ENCODE measurements at regions not wholly inside any gene's neighbourhood (a gene's known extent, or its start where the extent isn't known, plus 50 kb on each side); places are given as distances from the start of the nearest gene placed in this dataset.

DNA sequence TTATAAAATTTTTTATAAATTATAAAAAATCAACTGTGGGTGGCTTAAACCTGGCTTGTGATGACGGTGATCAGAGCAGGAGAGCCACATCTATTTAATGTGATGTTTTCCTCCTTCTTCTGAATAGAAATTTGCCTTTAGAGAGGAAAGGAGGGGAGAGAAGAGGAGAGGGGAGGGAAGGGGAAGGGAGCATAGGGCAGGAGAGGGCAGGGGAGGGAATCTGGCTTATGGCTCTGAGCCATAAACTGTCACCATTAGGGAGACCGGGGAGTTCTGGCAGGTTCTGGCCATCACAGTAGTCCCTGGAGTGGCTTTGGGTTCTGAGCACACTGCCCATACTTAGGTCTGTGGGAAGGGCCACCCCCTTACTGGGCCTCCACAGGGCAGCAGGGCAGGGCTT, 167.8 kb downstream of the ENGASE start:
- DNase-seq = no peak

DNA sequence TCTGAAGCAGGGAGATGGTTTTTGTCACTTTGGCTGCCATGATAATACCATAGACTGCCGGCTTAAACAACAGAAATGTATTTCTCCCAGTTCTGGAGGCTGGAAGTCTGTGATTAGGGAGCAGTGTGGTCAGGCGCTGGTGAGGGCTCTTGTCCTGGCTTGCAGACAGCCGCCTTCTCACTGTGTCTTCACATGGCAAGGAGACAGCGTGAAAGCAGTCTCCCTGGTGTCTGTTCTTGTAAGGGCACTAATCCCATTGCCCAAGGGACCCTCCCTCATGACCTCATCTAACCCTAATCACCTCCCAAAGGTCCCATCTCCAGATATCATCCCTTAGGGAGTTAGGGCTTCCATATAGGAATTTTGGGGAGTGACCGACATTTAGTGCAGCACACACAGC, 167.0 kb downstream of the ENGASE start:
- no peak for DNase-seq

DNA sequence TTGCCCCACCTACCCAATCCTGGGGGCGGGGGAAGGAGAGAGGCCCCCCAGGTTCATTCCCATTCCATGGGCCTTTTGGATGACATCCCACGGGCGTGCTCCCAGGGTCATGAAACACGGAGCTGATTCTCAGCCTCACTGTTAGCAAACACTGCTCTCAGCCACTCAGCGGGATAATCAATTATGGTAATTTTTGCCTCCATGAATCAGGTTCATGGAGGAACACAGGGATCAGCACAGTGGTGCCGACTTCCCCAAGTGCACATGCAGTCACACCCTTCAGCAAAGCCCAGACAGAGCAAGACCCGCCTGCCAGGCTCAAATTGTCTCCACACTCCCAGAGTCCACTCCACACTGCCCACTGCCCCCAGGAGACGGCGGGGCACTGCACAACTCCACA, 164.6 kb downstream of the ENGASE start:
- DNase-seq = no peak

DNA sequence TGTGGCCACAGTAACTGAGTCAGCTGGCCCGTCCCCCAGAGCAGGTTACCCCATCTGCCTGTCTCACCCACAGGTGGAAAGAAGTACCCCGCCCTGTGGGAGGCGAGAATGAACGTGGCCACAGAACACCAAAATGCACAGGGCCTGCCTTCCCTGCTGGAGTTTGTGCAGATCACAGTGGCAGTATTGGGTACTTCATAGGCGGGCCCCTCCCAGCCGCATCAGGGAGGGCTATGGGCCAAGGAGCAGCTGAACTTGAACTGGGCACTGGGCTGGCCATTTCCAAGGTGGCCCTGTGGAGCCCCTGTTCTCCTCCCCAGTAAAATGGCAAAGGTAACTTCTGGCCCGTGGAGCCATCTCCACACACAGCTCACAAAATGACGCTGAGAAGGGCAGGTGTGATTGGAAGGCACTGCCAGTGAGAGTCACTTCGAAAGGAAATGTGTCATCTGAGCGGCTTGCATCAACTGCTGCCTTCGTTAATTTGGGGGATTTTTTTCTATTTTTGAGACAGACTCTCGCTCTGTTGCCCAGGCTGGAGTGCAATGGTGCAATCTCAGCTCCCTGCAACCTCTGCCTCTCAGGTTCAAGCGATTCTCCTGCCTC, 162.9 kb downstream of the ENGASE start:
- no peak for DNase-seq

DNA sequence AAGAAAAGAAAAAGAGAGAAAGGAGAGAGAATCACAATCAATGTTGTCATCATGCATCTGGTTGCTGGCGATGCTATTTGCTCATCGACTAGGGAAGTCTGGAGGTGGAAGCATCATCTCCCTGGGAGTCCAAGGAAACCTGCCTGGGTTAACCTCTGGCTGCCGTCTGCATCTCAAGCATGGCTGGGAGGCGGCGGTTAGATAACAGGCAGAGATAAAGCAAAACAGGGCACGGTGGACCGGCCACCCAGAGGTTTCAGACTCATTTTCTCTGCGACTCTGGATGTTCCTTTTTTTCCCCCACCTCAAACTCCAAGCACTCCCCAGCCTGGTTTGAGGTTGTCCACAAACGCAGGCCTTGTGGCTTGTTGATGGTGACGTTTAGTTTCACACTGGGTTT, 161.2 kb downstream of the ENGASE start:
- no peak for DNase-seq

DNA sequence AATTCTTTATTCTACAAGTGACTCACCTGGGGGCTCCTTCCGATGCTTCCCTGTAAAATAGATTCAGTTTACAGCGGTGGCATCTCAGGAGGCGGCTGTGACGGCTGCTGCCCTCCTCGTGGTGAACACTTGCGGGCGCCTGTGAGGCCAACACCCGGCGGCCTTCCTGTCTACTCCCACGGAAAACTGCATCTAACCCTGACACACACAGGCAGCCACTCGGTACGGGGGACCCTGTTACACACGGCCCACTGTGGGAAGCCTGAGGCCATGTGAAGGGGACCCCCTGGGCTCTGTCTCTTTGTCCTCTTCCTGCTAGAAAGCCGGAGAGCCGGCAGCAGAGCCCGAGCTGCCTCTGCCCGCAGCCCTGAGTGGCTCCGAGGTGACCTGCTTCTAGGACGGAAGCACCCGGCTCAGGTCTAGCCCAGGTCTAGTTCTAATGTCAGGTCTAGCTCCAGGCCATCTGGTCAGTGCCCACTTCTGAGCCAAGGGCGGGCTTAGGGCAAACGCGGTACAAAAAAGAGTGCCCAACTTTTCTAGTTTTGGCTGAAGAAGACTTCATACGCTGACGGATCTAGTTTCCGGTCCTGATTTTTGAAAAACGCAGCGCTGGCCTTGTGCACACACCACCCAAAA, 159.4 kb downstream of the ENGASE start:
- no peak for DNase-seq

DNA sequence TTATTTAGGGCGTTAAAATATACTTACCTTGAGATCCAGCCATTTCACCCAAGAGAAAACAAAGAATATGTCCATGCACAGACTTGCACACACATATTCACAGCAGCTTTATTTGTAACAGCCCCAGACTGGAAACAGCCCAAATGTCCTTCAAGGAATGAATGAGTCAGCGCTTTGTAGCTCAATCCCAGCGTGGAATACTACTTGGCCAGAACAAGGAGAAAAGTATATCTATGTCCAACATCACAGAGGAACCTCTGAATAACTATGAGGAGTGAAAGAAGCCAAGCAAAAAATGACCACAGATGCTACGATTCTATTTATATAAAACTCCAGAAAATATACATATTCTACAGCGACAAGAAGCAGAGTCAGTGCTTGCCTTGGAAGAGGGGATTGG, 158.3 kb downstream of the ENGASE start:
- no peak for DNase-seq

DNA sequence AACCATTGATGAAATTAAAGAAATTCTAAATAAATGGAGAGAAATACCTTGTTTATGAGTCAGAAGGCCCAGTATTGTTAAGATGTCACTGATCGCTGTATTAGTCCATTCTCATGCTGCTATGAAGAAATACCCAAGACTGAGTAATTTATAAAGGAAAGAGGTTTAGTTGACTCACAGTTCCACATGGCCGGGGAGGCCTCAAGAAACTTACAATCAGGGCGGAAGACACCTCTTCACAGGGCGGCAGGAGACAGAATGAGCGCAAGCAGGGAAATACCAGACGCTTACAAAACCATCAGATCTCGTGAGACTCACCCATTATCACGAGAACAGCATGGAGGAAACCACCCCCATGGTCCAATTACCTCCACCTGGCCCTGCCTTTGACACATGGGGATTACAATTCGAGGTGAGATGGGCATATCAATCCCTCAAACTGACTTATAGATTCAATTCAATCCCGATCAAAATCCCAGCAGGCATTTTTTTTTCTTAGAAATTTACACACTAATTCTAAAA, 157.2 kb downstream of the ENGASE start:
- DNase-seq = no peak

DNA sequence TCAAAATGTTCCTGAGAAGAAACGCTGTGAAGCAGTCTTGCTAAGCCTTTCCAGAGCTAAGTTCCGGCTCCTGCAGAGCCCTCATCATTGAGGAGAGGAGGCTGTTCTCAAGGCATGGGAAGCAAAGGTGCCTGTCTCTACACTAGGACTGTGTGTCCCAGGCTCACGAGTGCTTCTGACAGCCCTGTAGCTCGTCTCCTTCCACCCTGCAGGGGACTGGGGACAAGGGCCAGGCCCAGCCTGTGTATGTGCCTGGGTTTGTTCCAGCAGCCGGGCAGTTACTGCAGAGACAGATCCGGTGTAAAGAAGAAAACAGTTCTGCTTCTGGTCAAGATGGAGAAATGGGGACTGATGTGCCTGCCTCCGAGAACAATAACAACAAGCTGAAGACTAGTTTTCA, 156.0 kb downstream of the ENGASE start:
- DNase-seq = no peak

DNA sequence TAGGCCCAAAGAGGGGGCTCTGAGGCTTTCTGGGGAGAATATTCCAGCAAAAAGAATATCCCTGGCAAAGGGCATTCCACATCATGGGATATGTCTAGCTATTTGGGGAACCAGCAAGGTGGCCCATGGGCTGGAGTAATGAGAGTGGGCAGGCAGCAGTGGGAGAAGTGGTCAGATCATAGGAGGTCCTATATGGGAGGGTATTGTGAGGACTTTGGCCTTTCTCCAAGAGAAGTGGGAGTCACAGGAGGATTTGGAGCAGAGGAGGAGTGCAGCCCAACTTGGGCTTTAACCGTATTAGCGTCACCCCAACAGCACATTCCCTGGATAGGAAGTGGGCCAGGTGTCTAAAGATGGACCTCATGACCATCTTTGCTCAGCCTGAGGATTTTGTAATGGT, 151.4 kb downstream of the ENGASE start:
- no peak for DNase-seq

DNA sequence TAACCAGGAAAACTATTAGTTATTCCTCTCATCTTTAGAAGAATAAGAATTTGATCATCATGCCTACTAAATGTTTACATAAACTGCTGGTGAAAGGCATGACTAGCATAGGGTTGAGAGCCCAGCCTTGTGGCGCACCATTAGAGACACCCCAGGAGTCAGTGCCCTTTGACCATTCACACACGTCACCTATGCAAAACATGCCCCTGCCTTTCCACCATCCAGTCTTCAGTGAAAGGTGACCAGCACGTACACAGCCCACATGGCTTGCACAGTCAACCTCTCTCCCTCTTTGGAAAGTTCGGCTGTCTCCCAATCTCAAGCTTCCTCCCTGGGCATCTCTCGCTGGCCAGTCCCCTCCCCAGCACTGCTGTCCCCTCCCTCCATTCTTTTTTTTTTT, 150.3 kb downstream of the ENGASE start:
- DNase-seq = no peak

DNA sequence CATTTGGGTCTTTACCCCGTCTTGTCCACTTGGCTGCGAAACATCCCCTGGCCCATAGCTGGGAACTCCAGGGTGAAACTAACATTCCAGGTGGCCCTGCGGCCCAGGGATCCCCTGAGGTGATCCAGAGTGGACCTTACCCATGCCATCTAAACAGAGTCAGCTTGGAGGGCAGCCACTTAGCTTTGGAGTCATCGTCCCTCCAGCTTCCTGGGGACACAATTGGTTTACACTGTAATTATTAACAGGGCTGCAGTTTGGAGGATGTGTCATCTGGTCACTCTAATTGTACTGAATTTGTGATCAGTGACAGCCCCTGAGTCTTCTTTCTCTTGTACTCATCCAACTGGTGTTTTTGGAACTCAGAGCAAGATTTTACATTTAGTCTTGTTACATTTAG, 149.9 kb downstream of the ENGASE start:
- no peak for DNase-seq

DNA sequence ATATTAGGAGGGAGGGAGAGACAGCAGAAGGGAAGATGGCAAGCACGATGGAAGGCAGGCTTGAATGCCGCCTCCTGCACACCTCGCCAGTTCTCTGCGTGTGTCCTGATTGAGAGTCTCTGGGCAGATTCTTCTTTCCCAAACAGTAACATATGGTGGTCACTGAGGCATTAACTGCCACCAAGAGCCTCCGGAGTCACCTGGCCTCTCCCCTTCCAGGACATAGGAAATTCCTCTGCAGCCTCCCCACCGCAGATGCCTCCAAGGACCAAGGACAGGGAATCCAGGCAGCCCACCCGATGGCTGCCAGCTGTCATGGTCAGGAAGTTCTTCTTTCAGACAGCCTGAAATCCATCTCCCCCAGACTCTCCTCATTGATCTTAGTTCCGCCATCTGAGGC, 149.3 kb downstream of the ENGASE start:
- DNase-seq = no peak

DNA sequence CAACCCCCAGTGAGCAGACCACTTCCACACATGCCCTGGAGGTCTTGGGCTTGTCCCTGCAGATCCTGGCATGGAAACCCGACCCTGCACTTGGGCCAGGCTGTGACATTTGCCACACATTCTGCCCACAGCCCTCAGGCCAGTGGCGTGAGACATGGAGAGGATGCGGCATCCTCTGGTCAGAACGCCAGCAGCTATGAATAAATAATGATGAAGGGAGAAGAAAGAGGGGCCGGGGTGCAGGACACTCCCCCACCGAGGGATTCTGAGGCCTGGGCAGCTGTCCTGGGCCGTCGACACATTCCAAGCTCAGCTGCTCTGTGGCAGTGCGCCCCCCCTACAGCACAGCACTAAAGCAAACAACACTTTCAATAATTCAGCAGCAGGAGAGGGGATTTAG, 148.8 kb downstream of the ENGASE start:
- no peak for DNase-seq

DNA sequence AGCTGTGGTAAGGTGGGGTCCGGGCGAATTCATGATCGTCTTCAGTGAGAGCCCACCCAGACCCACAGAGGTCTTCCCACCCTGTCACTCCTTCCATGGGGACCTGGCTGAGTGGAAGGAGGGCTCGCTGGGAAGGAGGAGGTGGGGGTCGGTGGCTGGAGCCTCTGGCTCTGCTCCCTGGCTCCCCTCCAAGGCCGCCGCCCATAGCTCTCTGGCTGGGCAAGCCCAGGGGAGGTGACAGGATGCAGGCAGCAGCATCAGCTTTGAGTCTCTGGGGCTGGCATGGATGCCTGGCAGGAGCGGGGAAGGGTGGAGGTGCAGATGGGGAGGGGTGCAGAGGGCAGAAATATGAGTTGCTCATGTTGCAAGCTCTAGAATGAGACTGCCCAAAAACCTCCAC, 147.0 kb downstream of the ENGASE start:
- DNase-seq = no peak

DNA sequence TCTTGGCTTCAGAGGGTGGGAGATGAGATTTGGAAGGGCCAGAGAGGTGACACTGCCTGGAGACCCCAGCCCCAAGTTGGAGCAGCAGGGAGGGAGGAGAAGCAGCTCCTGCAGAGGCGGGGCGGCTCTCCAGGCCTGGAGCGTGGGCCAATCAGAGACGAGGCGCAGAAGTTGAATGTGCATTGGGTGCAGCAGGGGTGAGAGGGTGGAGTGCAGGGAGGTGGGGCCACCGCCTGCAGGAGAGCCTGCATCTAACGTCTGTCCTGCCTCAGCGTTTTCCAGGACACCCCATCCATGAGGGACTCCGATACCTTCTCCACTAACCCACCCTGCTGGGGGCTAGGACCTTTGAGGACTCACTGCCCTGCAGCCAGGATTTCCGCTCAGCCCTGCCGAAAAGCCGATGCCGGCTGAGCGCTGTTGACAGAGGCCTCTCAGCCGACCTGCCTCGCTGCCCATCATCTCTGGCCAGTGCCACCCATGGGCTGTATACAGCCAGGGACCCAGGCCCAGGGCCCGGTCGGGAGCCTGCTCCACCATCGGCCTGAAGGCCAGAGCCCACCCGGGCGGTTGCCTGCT, 146.2 kb downstream of the ENGASE start:
- DNase-seq = no peak

DNA sequence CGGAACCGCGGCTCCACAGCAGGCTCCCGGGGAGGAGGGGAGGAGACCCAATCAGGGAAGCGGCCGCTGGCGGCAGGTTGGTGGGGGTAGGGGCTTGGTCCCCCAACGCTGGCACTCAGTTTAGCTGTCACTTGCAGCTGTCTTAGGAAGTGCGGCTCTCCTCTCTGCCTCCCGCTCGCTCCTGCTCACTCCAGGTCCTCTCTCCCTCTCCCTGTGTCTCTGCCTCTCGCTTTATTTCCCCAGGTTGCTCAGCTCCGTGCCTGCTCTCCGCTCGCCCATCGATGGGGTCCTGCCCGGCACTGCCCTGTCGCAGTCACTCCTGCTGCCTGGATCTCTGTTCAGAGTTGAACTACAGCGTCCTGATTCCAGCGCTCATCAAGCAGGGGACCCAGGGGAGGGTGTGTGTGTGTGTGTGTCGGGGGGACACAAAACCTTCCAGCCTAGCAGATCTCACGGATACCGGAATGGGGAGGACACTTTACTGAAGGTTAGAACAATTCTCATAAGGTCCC, 145.6 kb downstream of the ENGASE start:
- no peak for DNase-seq

DNA sequence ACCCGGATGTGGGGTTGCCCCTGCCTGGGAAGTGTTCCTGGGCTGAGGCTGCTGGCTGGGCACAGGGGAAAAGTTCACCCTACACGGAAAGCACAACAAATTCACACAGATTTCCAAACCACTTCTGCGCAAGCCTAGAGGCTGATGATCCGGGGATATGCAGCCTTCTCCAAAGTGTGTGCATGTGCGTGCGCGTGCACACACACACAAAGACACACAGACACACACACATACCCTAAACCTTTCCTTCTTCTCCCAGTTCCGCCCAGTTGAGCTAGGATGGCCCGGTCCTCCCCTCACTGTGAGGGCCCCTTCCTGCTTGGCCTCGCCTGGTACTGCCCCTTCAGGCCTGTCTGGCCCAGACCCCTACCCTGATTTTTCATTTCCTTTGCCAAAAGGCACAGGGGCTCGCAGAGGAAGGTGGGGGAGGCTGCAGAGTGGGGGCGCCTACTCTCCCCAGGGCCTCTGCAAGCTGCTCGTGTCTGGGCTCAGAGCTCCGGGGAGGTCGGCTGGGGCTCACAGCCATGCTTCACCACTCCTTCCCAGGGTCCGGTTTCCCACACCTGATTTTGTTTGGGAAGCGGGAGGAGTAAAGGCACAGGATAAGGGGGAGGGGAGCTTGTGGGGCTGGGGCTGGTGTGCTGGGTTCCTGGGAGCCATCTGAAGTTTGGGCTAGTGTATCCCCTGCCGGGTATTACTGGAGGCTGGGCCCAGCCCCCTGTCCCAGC, 144.7 kb downstream of the ENGASE start:
- DNase-seq = no peak

DNA sequence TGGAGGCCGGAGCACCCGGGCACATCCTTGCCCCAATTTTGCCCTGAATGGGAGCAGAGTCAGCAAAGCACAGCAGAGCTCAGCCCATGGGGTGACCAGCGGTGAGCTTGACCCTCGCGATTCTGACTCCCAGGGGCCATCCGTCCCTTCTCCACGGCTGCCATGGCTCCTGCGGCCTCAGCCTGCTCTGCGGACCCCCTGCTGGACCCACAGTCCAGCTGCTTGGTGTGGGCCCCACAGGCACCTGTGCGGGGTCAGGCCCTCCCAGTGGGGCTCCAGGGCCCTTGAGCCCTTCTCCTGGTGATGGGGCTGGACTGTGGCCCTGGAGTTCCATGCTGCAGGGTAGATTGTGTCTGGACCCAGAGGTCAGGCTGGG, 144.2 kb downstream of the ENGASE start:
- no peak for DNase-seq

DNA sequence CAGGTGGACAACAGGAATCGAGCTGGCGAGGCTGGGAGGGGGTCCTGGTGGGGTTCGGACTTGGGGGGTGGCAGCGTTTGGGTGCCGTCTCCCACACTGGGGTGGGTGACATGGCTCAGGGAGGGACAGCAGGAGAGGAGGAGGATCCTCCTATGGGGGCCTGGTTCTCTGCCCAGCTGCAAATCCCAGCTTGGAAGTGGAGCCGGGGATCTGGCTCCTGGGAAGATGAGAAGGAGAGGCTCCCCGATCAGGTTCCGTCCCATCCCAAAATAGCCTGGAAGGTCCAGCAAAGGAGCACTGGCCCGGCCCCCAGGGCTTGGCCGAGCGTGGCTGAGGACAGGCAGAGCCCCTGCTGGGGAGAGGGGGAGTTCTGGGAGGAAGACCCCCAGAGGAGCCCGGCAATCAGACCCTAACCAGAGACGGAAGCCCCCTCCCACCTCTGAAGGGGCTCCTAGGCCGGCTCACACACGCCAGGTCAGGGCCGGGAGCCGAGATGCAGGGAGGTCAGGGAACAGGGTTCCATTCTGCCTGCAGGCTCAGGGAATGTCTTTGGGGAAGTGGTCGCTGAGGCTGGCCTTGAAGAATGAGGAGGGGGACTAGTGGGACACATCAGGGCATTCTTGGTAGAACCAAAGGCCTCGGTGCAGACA, 143.7 kb downstream of the ENGASE start:
- DNase-seq = no peak

DNA sequence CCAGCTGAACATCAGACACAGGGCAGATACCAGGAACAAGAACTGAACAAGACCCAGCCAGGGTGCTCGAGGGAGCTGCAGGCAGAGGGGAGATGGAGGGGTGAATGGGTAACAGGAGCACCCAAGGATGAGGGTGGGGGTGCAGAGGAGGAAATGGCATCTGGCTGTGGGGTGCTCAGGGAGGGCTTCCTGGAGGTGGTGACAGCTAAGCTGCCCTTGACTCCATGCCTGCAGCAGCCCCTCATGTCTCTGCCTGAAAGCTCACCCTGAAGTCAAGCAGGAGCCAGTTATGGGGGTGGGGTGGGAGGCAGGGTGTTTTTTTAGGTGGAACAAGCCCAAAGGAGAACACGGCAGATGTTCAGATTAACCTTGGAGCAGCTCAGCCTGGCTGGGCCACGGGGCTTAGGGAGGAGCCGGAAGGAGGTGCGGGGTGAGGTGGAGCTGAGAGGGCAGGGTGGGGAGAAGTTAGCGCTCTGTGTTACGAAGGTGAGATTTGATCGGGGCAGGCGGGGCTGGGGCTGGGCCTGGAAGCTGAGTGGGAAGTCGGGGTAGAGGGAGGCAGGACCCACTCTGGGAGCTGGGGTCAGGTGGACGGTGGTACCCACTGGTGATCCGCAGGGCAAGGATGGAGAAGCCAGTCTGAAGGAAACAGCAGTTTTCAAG, 143.0 kb downstream of the ENGASE start:
- no peak for DNase-seq

DNA sequence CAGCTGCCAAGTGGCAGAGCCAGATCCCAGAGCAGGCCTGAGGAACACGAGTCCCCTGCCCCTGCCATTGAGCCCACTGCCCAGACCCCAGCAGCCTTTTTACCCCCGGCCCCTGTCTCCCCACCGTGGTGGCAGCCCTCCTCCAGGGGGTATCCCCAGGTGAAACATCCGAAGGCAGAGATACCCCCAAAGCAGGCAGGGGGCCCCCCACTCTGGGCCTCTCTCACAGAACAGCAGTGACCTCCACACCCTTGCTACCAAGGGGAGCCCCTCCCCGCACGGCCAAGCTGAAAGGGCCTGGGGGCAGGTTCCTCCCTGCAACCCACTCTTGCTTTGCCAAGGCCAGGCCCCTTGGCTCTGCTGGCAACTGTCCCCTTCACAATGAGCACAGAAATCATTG, 142.2 kb downstream of the ENGASE start:
- no peak for DNase-seq

DNA sequence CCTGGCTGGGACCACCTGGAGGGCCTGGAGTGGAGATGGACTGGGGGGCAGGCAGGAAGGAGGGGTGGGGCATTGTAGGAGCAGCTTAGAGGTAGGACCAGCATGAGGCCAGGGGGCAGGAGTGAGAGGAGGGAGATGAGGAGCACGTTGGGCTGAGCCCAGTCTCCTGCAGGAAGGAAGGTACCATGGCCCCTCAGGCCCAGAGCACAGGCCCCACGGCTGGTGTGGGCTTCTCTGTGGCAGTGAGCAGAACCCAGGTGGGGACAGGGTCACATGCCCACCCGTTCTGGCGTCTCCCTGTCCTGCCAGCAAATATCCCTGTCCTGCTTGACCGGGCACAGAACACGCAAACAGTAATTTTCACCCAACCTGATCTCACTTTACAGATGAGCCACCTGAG, 141.8 kb downstream of the ENGASE start:
- no peak for DNase-seq
